ENCODE measurements at regions not wholly inside any gene's neighbourhood (a gene's known extent, or its start where the extent isn't known, plus 50 kb on each side); places are given as distances from the start of the nearest gene placed in this dataset.
A peak's percentile ranks its signal among the peaks of the same experiment; 100 is the strongest.

DNA sequence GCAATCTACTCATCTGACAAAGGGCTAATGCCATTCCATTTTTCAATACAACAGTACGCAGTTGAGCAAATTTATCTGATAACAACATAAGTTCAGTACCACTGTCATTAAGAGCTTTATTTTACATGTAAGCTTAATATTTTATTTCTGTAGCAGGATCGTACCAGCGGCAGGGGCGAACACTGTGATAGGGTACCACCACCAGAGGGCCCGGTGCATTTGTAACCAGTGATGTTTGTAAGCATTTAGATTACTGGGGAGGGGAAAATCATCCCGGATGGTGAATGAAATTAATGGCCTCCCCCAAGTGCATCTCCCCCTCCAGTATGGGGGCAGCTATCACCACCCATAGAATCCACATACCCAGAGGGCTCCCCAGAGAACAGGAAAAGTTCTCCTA is 179.0 kb downstream of the ADGRA3 start:
- DNase-seq (ENCODE audit: low spot score) = no peak

DNA sequence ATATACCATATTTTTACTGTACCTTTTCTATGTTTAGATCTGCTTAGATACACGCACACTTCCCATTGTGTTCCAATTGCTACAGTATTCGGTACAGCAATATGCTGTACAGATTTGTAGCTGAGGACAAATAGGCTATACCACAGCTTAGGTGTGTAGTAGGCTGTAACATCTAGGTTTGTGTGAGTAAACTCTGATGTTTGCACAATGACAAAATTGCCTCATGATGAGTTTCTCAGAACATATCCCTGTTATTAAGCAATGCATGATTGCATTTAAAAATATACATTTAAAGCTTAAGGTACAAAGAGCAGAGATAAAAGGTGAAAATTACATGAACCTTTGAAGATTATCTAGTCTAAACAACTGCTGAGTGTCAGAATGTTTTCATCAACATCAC is 181.7 kb downstream of the ADGRA3 start:
- no peak for DNase-seq (ENCODE audit: low spot score)

- no peak for DNase-seq (ENCODE audit: low spot score)
Observed at GRCh38 chr4:22324422-22324821, 191.4 kb downstream of the ADGRA3 start.

- peak; percentile 2 for DNase-seq (ENCODE audit: low spot score)
Observed at GRCh38 chr4:22323691-22324090, 192.2 kb downstream of the ADGRA3 start.

GRCh38 chr4:22322996-22323395 is 192.9 kb downstream of the ADGRA3 start:
- no peak for DNase-seq (ENCODE audit: low spot score)

- no peak for DNase-seq (ENCODE audit: low spot score)
Observed at GRCh38 chr4:22315628-22316027, 200.2 kb downstream of the ADGRA3 start.

- DNase-seq (ENCODE audit: low spot score) = no peak
Observed at GRCh38 chr4:22313976-22314375, 201.9 kb downstream of the ADGRA3 start.

DNA sequence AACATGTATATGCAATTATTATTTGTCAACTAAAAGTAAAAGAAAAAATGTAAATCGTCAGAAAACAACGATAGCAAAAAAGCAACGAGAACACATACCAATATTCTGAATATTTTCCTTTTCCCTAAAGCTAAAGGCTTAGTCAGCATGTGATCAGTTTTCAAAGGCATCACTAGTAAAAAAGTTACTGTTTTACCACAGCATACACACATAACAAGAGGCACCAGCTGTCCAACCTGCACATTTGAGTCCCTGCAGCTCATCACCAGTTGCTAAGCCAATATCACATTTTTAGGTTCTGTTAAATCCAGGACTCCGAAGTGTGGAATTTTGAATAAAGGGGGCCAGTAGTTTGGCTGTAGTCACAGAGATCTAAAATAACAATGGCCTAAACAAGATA is 203.8 kb downstream of the ADGRA3 start:
- no peak for DNase-seq (ENCODE audit: low spot score)

GRCh38 chr4:22301253-22301652 is 214.6 kb downstream of the ADGRA3 start:
- no peak for DNase-seq (ENCODE audit: low spot score)

GRCh38 chr4:22299678-22300077 is 216.2 kb downstream of the ADGRA3 start:
- DNase-seq (ENCODE audit: low spot score) = no peak

DNA sequence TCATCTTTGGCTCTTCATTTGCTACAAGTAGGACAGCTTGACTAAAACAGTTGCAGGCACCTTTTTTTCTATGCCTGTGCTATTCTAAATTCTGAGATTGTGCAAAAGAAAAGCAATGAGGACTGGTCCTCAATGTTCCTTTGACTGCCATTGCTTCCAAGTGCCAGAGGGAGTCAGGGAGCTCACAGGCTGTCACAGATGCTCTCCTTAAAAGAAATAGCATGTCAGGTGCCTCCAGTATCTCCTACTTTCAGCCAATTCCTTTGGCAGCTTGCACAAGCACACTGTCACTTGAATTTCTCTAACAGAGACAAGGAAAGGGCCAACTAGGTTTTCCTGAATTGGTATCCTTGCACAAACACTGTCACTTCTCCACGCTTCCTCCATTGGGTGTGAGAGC is 228.2 kb downstream of the ADGRA3 start:
- DNase-seq (ENCODE audit: low spot score) = no peak

GRCh38 chr4:22268350-22269025 is 247.4 kb downstream of the ADGRA3 start:
- DNase-seq (ENCODE audit: low spot score) = no peak

GRCh38 chr4:22264261-22264660 is 251.6 kb downstream of the ADGRA3 start:
- no peak for DNase-seq (ENCODE audit: low spot score)

DNA sequence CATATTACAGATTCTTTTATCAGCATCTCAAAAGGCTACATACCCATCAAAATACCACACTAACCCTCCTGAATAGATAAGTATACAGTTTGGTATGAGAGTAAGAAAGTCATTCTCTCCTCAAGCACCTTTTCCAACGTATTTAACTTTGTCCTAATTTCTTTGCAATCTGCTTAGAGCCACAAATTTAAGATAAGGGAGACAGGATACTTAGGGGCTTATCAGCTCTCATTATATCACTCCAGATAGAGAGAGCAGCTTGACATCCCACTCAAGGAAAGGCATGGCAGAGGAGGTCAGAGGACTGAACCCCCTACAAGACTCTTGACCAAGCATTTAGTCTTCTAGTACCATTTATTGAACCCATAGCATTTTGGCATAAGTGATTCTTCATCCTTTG is 262.4 kb downstream of the ADGRA3 start:
- DNase-seq (ENCODE audit: low spot score) = no peak

GRCh38 chr4:22246847-22247246 is 269.0 kb downstream of the ADGRA3 start:
- DNase-seq (ENCODE audit: low spot score) = no peak

DNA sequence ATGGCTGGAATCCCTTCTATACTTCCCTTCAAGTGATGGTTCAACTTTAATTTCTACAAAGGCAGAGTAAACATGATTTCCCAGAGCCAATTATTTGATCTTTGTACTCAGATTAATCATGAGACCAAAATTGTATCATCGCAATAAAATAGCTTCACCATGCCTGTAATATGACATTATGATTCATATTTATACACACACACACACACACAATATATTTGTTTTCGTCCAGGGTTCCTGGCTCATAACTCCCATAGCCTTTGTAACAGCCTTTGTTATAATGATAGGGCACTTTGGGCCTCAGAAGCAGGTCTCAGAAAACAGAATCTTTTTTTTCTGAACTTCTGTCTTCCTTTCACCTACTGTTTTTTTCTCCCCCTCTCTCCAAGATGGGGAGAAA is 270.6 kb downstream of the ADGRA3 start:
- DNase-seq (ENCODE audit: low spot score) = no peak

DNA sequence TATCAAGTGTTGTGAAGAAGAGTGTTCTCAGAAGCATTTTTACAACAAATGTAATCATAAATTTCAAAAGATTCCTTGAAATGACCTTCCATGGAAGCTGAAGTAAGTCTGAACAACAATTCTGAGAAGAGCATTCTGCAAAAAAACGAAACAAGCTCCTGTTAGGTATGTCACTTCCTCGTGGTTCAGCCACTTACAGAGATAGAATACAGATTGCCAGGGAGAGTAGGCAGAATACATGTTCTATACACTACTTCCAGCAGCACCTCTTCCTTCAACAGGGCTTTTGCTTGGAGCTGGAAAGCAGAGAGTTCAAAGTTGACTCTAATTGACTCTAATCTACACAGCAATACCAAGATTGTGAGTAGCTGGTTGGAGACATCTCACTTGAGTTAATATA is 274.5 kb downstream of the ADGRA3 start:
- DNase-seq (ENCODE audit: low spot score) = no peak

- no peak for DNase-seq (ENCODE audit: low spot score)
Observed at GRCh38 chr4:22240814-22241213, 275.1 kb downstream of the ADGRA3 start.

GRCh38 chr4:22238742-22239141 is 277.1 kb downstream of the ADGRA3 start:
- DNase-seq (ENCODE audit: low spot score) = no peak

- no peak for DNase-seq (ENCODE audit: low spot score)
Observed at GRCh38 chr4:22237846-22238494, 277.9 kb downstream of the ADGRA3 start.

DNA sequence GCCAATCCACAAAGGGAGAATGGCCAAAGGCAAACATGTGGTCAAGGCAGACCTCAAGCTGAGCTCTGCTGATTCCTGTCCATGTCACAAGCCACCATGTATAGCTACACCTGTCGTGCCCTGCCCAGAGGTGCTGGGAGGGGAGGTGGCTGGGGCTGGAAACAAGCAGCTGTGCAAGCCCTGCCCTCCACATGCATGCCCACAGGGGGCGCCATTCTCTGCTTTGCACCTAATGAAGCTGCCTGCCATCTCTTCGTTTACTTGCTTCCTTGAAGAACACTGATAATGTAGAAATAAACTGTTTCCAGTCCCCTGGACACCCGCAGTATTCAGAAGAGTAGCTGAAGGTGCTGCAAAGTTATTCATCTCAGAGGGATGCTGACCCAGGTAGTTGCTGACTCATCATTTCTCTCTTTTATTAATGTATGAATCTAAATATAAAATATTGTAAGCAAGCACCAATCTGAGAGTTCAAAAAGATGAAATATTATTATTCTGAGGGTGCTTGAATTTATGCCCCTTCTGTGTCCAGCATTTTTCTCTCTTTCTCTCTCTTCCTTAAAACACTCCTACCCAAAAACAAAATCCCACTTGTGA is 278.6 kb downstream of the ADGRA3 start:
- DNase-seq (ENCODE audit: low spot score) = no peak

DNA sequence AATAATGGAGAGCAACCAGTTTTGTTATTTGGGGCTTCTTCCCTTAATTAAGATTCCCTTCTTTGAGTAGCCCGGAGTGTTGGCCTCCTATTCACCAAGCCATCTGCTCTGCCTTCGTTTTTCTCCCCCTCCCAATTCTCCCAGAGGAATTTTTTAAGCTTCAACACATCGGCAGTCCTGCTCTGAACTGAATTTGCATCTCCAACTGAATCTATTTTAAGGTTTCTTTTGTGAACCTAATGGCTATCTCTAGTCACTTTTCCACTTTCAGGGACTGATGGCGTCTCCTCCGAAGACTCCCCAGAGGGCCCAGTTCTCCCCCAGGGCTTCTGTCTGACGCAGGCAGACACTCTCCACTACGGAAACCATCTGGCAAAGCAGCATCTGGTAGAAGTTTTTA is 280.2 kb downstream of the ADGRA3 start:
- no peak for DNase-seq (ENCODE audit: low spot score)

GRCh38 chr4:22233230-22233629 is 282.6 kb downstream of the ADGRA3 start:
- no peak for DNase-seq (ENCODE audit: low spot score)

Measured in umbilical cord (tissue), 1 donor.